ENCODE measurements at regions not wholly inside any gene's neighbourhood (a gene's known extent, or its start where the extent isn't known, plus 50 kb on each side); places are given as distances from the start of the nearest gene placed in this dataset.
A peak's percentile ranks its signal among the peaks of the same experiment; 100 is the strongest.

DNA sequence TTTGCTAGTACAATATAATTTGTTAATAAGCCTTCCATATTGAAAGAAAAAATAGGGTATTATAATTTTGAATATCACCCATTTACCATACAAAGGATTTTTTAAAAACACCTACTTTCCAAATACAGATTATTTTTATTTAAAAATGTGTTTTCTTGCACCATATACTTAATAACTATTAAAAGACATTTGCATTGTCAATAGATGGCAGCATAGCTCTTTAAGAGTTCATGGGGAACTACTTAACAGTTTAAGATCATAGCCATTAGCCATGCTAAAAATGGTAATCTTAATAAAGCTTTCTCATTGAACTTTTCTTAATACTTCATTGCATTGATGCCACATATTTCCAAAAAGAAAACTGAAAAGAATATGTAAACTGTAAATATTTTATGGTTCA is 1995.9 kb downstream of the C4orf33 start:
- H3K4me3 ChIP-seq (ENCODE audit: low read depth, low read length): no peak overlapping the region
- peak; percentile 67 for DNase-seq (ENCODE audit: low read depth)
- TF ChIP-seq, protein P1, sequence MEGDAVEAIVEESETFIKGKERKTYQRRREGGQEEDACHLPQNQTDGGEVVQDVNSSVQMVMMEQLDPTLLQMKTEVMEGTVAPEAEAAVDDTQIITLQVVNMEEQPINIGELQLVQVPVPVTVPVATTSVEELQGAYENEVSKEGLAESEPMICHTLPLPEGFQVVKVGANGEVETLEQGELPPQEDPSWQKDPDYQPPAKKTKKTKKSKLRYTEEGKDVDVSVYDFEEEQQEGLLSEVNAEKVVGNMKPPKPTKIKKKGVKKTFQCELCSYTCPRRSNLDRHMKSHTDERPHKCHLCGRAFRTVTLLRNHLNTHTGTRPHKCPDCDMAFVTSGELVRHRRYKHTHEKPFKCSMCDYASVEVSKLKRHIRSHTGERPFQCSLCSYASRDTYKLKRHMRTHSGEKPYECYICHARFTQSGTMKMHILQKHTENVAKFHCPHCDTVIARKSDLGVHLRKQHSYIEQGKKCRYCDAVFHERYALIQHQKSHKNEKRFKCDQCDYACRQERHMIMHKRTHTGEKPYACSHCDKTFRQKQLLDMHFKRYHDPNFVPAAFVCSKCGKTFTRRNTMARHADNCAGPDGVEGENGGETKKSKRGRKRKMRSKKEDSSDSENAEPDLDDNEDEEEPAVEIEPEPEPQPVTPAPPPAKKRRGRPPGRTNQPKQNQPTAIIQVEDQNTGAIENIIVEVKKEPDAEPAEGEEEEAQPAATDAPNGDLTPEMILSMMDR (conservative IDR thresholded peaks at IDR 0.05; ENCODE audit: low read depth, low read length): peak; percentile 54

DNA sequence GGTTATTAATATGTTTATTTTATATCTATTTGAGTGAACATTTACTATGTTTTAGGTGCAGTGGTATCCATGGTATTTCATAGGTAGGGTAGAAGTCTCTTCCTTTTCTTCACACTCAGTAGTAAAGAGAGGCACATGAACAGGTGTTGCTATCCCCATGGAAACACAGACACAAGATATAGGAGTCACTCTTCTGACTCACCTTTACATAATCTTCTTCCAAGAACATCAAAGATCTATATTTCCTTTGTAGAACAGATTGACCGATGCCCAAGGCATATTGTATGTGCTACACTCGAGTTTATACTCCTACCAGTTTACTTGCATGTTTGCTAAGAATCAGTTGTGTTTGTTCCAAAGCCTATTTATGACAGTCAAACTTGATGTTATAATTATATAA is 1997.4 kb downstream of the C4orf33 start:
- no peak for DNase-seq (ENCODE audit: low read depth)
- TF ChIP-seq, protein P1 (conservative IDR thresholded peaks at IDR 0.05; ENCODE audit: low read depth, low read length): no peak
- no peak overlapping the region for H3K4me3 ChIP-seq (ENCODE audit: low read depth, low read length)

DNA sequence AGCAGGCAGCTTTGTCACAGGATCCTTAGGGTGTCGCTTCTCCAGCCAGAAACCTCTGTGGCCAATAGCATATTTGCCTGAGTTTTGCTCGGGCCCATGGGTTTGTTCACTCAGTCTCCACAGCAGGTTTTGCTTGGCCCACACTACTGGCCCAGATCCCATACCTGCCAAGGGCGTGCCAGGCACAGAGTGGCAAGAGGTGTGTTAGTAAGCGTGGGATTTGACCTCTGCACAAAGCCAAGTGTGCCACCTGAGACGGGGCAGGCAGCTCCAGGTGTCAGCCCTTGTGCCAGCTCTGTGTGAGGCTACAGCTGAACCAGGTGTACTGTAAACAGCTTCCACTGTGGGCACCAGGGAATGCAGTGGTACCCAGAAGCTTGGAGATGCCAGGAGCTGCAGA is 2003.0 kb downstream of the C4orf33 start:
- H3K4me3 ChIP-seq (ENCODE audit: low read depth, low read length): no peak overlapping the region
- no peak for DNase-seq (ENCODE audit: low read depth)
- TF ChIP-seq, protein P1 (conservative IDR thresholded peaks at IDR 0.05; ENCODE audit: low read depth, low read length): no peak

DNA sequence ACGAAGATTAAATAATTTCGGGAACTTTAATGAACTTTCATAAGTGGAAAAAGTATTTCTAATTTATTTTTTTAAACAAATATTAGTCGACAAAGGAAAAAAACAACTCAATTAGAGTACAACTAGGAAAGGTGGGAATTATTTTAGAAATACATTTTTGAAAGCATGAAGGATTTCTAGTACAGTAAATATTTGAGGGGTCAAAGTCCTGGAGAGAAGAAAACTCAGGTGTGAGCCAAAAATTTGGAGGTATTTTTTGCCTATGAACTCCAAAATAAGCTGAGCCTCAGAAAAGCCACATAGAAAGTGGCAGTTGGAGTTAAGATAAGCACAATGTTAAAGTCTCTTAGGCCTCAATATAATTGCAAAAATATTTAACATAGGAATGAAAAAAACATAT is 2017.3 kb downstream of the C4orf33 start:
- DNase-seq (ENCODE audit: low read depth): no peak
- H3K4me3 ChIP-seq (ENCODE audit: low read depth, low read length): no peak overlapping the region
- TF ChIP-seq, protein P1 (conservative IDR thresholded peaks at IDR 0.05; ENCODE audit: low read depth, low read length): no peak

DNA sequence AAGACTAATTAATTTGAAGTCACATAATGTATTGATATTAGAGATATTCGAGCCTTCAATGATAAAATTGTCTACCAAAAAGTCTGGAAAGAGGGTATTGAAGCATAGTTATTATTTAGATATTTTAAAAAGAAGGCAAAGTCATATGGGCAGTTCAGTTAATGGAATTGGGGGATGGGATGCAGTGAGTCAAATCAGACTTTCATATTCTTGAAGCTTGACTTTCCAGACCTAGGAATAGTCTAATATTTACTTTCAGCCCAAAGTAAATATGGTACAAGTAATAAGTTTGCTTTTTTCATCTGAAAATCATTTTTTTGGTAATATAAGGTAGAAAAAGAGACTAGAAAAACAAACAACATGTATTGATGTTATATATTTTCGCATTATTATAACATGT is 2017.8 kb downstream of the C4orf33 start:
- TF ChIP-seq, protein P1 (conservative IDR thresholded peaks at IDR 0.05; ENCODE audit: low read depth, low read length): no peak
- H3K4me3 ChIP-seq (ENCODE audit: low read depth, low read length): no peak overlapping the region

DNA sequence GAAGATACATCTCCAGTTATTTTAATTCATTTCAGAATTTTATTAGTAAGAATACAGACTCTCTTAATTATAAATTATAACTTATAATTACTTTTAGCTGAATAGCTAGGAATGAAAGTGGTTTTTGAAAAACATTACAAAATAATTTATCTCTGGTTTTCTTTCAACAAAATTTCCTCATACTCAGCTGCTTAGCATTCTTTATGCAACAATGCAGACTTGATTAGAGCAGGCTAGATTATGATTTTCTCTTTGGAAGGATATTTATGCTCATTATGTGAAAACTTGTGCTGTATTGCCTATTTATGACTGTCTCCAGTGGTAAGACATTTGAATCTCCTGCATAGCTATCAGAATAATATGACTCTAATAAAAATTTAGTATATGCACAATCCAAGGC is 2023.7 kb downstream of the C4orf33 start:
- no peak for DNase-seq (ENCODE audit: low read depth)
- no peak overlapping the region for H3K4me3 ChIP-seq (ENCODE audit: low read depth, low read length)
- TF ChIP-seq, protein P1 (conservative IDR thresholded peaks at IDR 0.05; ENCODE audit: low read depth, low read length): no peak

More for the DNA sequence above, 2017.8 kb downstream of the C4orf33 start:
- no peak for DNase-seq (ENCODE audit: low read depth)

DNA sequence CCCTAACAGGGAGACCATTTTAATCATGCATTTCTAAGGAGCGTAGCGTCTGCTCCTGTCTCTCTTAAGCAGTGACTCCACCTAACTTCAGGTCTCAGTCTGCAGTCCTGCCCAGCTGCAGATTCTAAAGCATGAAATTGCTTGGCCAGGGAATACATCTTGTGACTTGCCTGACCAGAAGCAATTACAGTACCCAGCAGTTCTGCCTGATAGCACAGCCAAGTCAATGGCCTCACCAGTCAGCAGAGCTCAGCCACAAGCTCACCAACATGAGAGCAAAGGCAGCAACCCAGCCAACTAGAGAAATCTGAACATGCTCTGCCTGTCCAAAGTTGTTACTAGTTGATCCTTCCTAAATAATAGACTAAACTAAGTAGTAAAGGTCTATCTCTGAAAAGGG is 2011.9 kb upstream of the PCDH10 start:
- TF ChIP-seq, protein P1 (conservative IDR thresholded peaks at IDR 0.05; ENCODE audit: low read depth, low read length): no peak
- no peak overlapping the region for H3K4me3 ChIP-seq (ENCODE audit: low read depth, low read length)
- DNase-seq (ENCODE audit: low read depth): no peak

All from choroid plexus epithelial cell (primary cell).